ENCODE measurements at regions not wholly inside any gene's neighbourhood (a gene's known extent, or its start where the extent isn't known, plus 50 kb on each side); places are given as distances from the start of the nearest gene placed in this dataset.
A peak's percentile ranks its signal among the peaks of the same experiment; 100 is the strongest.

DNA sequence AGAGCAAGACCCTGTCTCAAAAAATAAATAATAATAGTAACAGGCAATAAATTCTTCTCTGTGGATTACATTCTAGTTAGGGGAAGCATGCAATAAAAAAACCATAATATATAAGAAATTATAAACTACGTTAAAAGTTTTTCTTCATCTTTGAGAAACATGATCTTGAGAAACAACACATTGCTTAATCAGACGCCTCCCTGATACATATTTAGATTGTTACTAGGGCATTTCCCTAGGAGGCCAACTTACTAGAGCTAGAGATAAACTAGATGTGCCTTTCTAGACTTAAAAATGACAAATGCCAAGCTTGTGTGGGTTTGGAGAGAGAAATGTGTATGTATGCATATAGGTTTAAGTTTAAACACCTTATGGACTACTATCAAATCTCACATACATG lies 76.3 kb upstream of the GALNT5 start:
- no peak for DNase-seq (ENCODE audit: low read depth, low spot score)

DNA sequence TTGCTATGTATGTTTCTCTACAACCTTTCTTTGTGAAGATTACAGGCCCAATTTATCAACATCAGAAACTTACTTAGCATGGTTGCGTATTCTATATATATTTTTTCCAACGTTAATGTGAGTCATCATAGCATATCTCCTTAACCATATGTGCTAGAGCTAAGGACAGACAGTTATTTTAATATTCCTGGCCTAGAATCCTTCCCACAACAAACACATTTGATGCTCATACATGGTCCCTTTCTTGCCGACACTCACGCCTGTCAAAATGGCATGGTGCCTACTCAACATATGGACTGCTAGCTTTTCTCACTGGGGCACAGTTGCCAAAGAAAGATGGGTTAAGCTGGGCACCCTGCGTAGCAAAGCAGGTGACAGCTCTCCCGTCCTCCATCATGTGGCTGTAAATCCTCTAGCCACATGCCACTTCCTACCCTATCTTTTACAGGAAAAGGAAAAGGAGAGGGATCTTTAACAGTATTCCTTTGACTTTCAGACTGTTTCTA lies 75.2 kb upstream of the GALNT5 start:
- no peak for DNase-seq (ENCODE audit: low read depth, low spot score)

GRCh38 chr2:157182834-157183396 lies 74.6 kb upstream of the GALNT5 start:
- DNase-seq (ENCODE audit: low read depth, low spot score): peak; percentile 87

- no peak for DNase-seq (ENCODE audit: low read depth, low spot score)
These were observed 73.2 kb upstream of the GALNT5 start for GRCh38 chr2:157184161-157184895.

DNA sequence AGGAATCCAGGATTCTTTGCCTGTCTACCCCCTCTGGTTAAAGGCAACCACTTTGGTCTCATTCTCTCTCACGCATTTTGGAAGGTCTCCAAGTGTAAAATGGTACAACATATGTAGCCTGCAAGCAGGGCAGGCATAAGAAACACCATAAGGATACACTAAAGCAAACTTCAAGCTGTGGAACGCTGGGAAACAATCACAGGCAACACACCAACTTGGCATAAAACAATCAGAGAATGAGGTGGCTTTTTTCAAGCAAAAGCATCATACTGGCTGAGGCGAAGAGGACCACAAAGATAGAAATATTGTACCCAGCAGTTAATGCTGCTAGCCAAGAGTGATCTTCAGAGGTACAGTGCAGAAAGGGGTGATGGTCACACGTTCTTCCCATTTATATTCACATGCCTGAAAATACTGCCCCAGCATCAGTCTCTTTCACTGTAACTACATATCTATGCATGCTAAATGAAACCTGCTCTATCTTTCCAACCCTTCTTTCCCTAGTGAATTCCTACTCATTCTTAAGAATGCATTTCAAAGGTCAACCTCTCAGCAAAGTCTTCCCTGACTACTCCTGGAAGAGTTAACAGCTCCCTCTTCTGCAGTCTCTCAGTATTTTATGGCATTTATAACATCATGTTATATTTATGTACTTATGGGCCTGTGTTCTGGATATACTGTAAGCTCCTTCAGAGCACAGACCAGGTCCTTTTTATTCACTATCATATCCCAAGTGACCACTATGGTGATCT lies 71.9 kb upstream of the GALNT5 start:
- DNase-seq (ENCODE audit: low read depth, low spot score): no peak

DNA sequence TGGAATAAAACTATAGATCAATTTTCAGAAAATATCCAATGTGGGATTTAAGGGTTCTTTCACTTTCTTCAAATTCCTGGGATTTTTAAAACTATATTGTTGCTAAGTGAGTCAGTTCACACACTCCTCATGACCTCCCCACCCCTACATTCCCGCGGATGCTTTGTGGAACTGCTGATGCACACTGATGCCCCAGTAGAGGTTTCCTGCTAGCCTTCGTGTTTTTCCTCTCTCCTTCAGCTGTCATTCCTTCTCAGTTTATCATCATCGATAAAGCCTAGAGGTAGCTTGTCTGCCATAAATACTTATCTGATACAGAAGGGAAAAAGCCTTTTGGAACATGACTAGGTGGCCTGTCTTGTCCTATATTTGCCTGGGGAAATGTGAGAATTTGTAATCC lies 67.4 kb upstream of the GALNT5 start:
- DNase-seq (ENCODE audit: low read depth, low spot score): peak; percentile 60

DNA sequence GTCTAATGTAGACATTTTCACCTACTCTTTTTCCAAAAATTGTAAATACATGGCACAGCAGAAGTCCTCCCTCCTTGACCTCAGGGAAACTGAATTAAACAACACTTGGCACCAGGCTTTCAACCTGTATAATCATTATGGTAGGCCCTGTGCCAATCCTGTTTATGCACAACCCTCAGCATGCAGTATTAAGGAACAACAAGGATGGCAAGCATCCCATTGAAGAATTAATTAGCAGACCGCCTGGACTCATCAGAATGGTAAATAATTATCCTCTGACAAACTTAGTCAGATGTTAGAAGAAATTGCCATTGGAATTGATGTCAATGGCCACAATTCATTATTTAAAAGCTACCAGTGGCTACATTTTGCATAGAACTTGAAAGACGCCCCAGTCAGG lies 66.3 kb upstream of the GALNT5 start:
- no peak for DNase-seq (ENCODE audit: low read depth, low spot score)

DNA sequence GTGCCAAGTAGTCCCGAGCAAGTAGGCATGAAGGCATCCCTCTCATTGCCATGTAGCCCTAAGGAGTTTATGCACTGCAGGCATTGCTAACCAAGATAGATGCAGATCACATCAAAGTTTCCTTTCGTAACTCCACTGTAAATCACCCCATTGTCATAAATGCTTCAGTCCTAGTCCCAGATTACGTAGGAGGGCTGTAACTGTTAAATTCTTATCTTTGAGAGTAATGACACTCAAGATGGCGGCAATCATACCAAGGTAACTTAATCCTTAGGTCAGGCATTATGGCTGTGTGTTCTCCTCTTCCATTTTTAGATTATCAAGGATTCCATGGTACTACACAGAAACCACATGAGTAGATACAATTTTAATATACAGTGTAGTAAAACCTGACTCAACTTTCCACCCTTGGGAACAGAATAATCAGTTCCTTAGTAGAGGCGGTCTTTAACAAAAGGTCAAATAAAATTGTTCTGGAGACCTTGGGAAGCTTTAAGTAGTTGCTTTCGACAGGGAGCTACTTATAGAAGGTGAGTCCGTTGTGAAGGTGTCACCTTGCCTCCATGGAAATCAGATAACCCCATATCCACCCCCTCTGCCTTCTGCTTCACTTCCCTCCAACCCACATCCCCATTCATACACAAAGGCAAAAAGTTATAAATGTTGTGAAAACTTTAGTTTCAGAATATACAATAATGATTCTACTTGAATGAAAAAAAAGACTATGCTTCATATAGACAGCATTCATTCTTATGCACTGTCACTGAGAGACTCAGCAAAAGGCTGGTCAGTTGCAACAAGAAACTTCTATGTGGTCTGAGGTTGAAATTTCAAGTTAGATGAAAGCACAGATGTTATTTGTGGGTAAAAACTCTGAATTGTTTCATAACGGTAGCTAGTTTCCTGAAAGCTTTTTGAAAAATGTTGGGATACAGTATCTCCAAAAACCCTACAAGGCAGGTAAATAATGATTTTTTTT lies 64.8 kb upstream of the GALNT5 start:
- no peak for DNase-seq (ENCODE audit: low read depth, low spot score)

DNA sequence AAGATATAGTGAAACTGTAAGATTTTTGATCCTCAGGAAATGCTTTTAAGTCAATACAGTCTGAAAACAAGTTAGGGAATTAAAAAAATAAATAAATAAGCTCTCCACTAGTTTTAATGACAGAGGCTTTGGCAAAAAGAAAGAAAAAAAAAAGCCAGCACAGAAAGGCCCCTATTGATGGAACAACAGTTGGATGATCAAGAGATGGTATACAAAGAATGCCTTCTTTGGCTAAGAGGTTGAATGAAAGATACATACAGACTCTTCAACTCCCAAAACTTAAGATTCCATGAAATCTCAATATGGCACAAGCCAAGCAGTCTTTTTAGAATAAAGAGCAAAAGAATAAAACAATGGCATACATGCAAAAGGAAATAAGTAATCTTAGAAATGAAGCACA lies 64.0 kb upstream of the GALNT5 start:
- no peak for DNase-seq (ENCODE audit: low read depth, low spot score)

- DNase-seq (ENCODE audit: low read depth, low spot score): no peak
These were observed 63.3 kb upstream of the GALNT5 start for GRCh38 chr2:157194097-157194688.

DNA sequence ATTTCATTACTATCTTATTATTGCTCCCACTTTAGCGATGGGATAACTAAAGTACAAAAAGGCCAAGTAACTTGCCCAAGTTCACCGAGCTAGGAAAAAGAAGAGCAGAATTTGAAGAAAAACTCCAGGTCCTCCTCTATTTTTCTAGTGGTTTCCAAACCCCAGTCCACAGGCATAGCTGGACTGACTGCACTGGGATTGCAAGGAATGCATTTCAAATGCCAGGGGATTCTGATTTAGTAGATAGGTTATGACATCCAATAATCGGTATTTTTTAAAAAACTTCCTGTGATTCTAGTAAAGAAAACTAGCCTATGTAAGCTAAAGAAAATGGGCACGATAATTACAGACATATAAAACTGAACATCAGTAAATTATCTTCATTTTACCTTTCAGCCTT lies 62.7 kb upstream of the GALNT5 start:
- DNase-seq (ENCODE audit: low read depth, low spot score): no peak

- no peak for DNase-seq (ENCODE audit: low read depth, low spot score)
These were observed 60.5 kb upstream of the GALNT5 start for GRCh38 chr2:157196956-157197355.

- DNase-seq (ENCODE audit: low read depth, low spot score): no peak
These were observed 59.7 kb upstream of the GALNT5 start for GRCh38 chr2:157197848-157198247.

DNA sequence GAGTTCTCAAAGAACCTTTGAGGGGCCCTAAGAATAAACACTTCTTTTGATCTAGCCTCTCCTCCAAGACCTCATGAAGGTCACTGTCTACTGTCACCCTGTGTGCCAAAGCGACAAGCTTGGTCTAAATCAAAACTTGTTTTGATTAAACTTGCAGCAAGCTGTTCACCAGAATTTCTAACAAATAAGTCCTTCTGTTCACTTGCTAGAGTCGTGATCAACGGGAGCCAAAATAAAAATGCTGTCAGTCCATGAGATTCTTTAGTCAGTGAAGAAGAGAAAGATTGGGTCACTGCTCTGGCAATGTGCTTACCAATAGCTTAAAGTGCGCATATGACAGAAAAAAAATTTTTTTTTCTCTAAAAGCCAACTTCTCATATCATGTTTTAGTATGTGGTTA lies 53.9 kb upstream of the GALNT5 start:
- DNase-seq (ENCODE audit: low read depth, low spot score): no peak

GRCh38 chr2:157204401-157204800 lies 53.1 kb upstream of the GALNT5 start:
- no peak for DNase-seq (ENCODE audit: low read depth, low spot score)

GRCh38 chr2:157206916-157207315 lies 50.6 kb upstream of the GALNT5 start:
- no peak for DNase-seq (ENCODE audit: low read depth, low spot score)
